ENCODE measurements at regions not wholly inside any gene's neighbourhood (a gene's known extent, or its start where the extent isn't known, plus 50 kb on each side); places are given as distances from the start of the nearest gene placed in this dataset.

- WGBS: 24% methylated on average over 15 of the region's 15 CpGs
- Histone ChIP-seq H3K9ac (ENCODE audit: low read depth in 1 of 2, low read length in 2 of 2) (no peak overlapping the region), H3K4me1 (ENCODE audit: control insufficient read depth in 4 of 4, insufficient read depth in 4 of 4, low read length in 3 of 4) (no peaks in the 10 kb centered on the region), H3K27me3 (ENCODE audit: control insufficient read depth in 4 of 4, insufficient read depth in 4 of 4, low read length in 3 of 4) (peaks cover 0 to 13% (median 3%) of the 10 kb centered on the region in 4 donors), H3K27ac (ENCODE audit: low read depth in 1 of 2, low read length in 2 of 2) (no peak overlapping the region), H3K9me3 (ENCODE audit: control insufficient read depth in 4 of 4, low read length in 3 of 4) (peaks cover 0 to 3% (median under 1%) of the 10 kb centered on the region in 4 donors), H3K4me3 (ENCODE audit: low read depth in 1 of 3, low read length in 3 of 3) (no peak overlapping the region), H3K36me3 (ENCODE audit: control insufficient read depth in 4 of 4, insufficient read depth in 3 of 4, low read depth in 1 of 4, low read length in 3 of 4) (no peaks in the 10 kb centered on the region)
- DNase-seq (ENCODE audit: low spot score): no peak
- no peak for TF ChIP-seq HNF4A (conservative IDR thresholded peaks at IDR 0.05)
- TF ChIP-seq CTCF (IDR thresholded peaks at IDR 0.05; ENCODE audit: low read depth, low read length, missing input control): no peak
- no peak for TF ChIP-seq SP1 (IDR thresholded peaks at IDR 0.05)
- no peak for TF ChIP-seq YY1 (IDR thresholded peaks at IDR 0.05)
- no peak for TF ChIP-seq MAX (IDR thresholded peaks at IDR 0.05)
These were observed 57.9 kb downstream of the FZD10 start for GRCh38 chr12:130219929-130220705.

- no peaks in the 10 kb centered on the region for H3K36me3 ChIP-seq (ENCODE audit: control insufficient read depth in 4 of 4, insufficient read depth in 3 of 4, low read depth in 1 of 4, low read length in 3 of 4)
- H3K27me3 ChIP-seq (ENCODE audit: control insufficient read depth in 4 of 4, insufficient read depth in 4 of 4, low read length in 3 of 4): peaks cover 0 to 13% (median 4%) of the 10 kb centered on the region in 4 donors
- no peak overlapping the region for H3K9ac ChIP-seq (ENCODE audit: low read depth in 1 of 2, low read length in 2 of 2)
- H3K4me1 ChIP-seq (ENCODE audit: control insufficient read depth in 4 of 4, insufficient read depth in 4 of 4, low read length in 3 of 4): no peaks in the 10 kb centered on the region
- no peak overlapping the region for H3K4me3 ChIP-seq (ENCODE audit: low read depth in 1 of 3, low read length in 3 of 3)
- no peak for TF ChIP-seq HNF4G (IDR thresholded peaks at IDR 0.05)
- no peak for TF ChIP-seq CTCF (IDR thresholded peaks at IDR 0.05; ENCODE audit: low read depth, low read length, missing input control)
- no peak for TF ChIP-seq NR2F2 (IDR thresholded peaks at IDR 0.05)
- TF ChIP-seq EGR1 (IDR thresholded peaks at IDR 0.05; ENCODE audit: low read depth in 2 of 2): no peak
- TF ChIP-seq RXRA (IDR thresholded peaks at IDR 0.05): no peak
- no peak for TF ChIP-seq FOXA1 (IDR thresholded peaks at IDR 0.05)
- 19% methylated on average over 9 of the region's 9 CpGs for WGBS
- peaks cover 0 to 3% (median under 1%) of the 10 kb centered on the region in 4 donors for H3K9me3 ChIP-seq (ENCODE audit: control insufficient read depth in 4 of 4, low read length in 3 of 4)
- no peak for DNase-seq (ENCODE audit: low spot score)
- H3K27ac ChIP-seq (ENCODE audit: low read depth in 1 of 2, low read length in 2 of 2): no peak overlapping the region
These were observed 58.4 kb downstream of the FZD10 start for GRCh38 chr12:130220706-130221100.

- peaks cover 0 to 7% (median 3%) of the 10 kb centered on the region in 4 donors for H3K27me3 ChIP-seq (ENCODE audit: control insufficient read depth in 4 of 4, insufficient read depth in 4 of 4, low read length in 3 of 4)
- H3K36me3 ChIP-seq (ENCODE audit: control insufficient read depth in 4 of 4, insufficient read depth in 3 of 4, low read depth in 1 of 4, low read length in 3 of 4): no peaks in the 10 kb centered on the region
- H3K9me3 ChIP-seq (ENCODE audit: control insufficient read depth in 4 of 4, low read length in 3 of 4): peaks cover 0 to 3% (median under 1%) of the 10 kb centered on the region in 4 donors
- no peak overlapping the region for H3K9ac ChIP-seq (ENCODE audit: low read depth in 1 of 2, low read length in 2 of 2)
- H3K27ac ChIP-seq (ENCODE audit: low read depth in 1 of 2, low read length in 2 of 2): no peak overlapping the region
- no peak overlapping the region for H3K4me3 ChIP-seq (ENCODE audit: low read depth in 1 of 3, low read length in 3 of 3)
- no peaks in the 10 kb centered on the region for H3K4me1 ChIP-seq (ENCODE audit: control insufficient read depth in 4 of 4, insufficient read depth in 4 of 4, low read length in 3 of 4)
- WGBS: 53% methylated on average over 23 of the region's 23 CpGs
- no peak for DNase-seq (ENCODE audit: low spot score)
- TF ChIP-seq ZBTB33 (IDR thresholded peaks at IDR 0.05) (no peak), YY1 (IDR thresholded peaks at IDR 0.05) (no peak), TAF1 (conservative IDR thresholded peaks at IDR 0.05) (no peak), EGR1 (IDR thresholded peaks at IDR 0.05; ENCODE audit: low read depth in 2 of 2) (no peak), HNF4G (IDR thresholded peaks at IDR 0.05) (no peak), SP1 (IDR thresholded peaks at IDR 0.05) (no peak), RAD21 (IDR thresholded peaks at IDR 0.05) (no peak)
These were observed 60.4 kb downstream of the FZD10 start for GRCh38 chr12:130222519-130223218.
